ENCODE measurements at regions not wholly inside any gene's neighbourhood (a gene's known extent, or its start where the extent isn't known, plus 50 kb on each side); places are given as distances from the start of the nearest gene placed in this dataset.

DNA sequence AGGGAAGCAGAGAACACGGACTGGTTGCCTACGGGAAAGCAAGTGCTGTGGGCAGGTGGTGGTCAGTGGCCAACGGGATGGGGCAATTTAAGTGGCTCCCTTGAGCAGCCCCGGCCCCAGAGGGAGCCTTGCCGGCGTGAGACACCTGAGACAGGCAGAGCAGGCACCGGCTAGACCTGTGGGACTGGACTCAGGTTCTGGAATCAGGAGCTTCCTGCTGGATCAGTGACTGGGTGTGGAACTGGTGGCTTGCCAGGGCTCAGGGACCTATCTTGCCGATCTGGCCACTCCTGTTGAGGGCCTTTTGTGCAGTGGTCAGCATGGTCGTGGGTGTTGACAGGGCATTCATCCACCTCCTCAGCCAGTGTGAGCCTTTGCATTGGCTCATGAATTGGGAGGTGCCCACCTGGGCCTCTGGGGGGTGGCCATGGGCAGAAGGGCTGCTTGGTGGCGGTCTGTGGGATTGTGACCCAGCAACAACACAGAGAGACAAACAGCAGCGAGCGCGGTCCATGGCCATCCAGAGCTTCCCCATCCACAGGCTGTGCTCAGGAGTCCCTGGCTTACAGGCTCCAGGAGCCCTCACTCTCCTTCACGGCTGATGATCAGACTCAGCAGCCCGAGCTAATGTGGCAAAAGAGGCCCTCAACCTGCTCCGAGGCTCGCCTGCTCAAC is 85.4 kb upstream of the ZNF516 start:
- TF ChIP-seq, protein P1, sequence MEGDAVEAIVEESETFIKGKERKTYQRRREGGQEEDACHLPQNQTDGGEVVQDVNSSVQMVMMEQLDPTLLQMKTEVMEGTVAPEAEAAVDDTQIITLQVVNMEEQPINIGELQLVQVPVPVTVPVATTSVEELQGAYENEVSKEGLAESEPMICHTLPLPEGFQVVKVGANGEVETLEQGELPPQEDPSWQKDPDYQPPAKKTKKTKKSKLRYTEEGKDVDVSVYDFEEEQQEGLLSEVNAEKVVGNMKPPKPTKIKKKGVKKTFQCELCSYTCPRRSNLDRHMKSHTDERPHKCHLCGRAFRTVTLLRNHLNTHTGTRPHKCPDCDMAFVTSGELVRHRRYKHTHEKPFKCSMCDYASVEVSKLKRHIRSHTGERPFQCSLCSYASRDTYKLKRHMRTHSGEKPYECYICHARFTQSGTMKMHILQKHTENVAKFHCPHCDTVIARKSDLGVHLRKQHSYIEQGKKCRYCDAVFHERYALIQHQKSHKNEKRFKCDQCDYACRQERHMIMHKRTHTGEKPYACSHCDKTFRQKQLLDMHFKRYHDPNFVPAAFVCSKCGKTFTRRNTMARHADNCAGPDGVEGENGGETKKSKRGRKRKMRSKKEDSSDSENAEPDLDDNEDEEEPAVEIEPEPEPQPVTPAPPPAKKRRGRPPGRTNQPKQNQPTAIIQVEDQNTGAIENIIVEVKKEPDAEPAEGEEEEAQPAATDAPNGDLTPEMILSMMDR (IDR thresholded peaks at IDR 0.05; ENCODE audit: extremely low read depth, missing control alignments): no peak
- no peak for DNase-seq (ENCODE audit: low spot score)

DNA sequence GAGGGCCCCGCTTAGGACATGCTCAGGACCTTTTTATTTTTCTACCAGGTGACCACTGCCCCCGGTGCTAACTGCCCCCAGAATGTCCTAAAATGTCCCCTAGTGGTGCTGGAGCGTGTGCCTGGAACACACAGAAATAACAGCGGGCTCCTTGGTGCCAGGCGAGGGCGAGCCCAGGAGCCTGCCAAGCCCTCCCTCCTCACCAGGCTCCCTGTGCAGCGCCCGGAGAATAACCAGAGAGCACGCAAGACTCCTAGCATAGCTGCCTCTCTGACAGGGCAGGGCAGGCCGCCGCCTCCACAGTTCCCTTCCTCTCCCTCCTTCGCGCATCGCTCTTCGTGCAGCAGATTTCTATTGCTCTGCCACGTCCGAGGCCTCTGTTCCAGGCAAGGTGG is 84.3 kb upstream of the ZNF516 start:
- no peak for DNase-seq (ENCODE audit: low spot score)

DNA sequence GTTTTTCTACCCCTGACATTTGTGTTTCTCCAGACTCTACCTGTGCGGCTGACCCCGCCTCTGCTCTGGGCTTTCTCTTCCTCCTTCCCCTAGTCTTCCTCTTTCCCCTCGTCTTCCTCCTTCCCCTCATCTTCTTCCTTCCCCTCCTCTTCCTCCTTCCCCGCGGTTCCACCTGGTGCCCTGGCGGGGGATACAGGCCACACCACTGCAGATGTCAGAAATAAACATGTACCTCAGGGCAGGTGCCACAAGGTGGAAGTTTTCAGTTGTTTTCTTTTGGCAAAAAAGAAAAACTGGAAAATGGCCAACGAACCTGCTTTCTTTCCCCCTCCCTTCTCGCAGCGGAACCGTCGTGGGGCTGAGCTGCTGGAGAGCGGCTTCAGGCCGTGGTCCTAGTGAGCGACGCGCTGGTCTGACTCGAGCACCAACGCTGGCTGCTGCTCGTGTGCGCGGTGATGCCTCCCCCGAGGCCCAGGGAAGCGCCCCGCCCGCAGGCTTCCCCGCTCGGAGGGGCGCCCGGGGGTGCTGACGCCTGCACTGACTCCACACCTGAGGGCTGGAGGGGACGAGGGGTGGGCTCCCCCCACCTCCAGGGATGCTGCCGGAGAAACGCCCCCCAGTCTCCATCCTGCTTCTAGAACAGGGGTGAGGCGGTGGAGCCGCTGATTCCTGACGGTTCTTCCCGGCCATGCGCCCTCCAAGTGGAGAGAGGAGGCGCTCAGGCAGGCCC is 83.7 kb upstream of the ZNF516 start:
- TF ChIP-seq, protein P1 (IDR thresholded peaks at IDR 0.05; ENCODE audit: extremely low read depth, missing control alignments): no peak
- no peak for DNase-seq (ENCODE audit: low spot score)

More for the DNA sequence above, 84.3 kb upstream of the ZNF516 start:
- TF ChIP-seq, protein P1 (IDR thresholded peaks at IDR 0.05; ENCODE audit: extremely low read depth, missing control alignments): no peak

DNA sequence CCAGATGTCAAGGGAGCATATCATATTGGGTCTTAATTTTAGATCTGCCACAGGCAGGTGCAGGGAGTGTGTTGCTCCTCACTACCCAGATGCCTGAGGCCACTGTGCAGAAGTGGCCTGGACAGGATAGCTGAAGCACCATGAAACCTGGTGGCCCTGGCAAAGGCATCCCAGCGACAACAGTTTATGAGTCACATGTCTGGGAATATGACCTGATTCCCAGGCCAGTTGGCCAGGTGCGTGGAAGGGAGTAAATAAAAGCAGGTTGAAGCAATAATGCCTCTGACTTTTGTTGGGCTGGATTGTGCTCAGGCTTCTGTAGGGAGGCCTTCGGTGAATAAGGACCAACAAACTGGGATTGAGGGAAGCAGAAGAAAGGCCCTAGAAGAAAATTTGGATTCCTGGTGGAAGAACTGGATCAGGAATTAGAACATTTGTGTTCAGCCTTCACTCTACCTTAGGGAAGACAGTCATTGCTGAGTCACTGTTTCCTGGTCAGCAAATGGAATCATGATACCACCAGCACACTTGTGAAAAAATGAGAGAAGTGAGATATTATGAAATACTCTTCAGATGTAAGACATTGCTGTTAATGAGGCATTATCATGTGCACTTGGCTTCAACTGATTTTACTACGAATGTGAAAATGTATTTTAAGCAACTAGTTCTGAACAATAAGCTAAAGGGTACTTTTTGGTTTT is 78.4 kb upstream of the ZNF516 start:
- DNase-seq (ENCODE audit: low spot score): no peak
- TF ChIP-seq, protein P1 (IDR thresholded peaks at IDR 0.05; ENCODE audit: extremely low read depth, missing control alignments): no peak

DNA sequence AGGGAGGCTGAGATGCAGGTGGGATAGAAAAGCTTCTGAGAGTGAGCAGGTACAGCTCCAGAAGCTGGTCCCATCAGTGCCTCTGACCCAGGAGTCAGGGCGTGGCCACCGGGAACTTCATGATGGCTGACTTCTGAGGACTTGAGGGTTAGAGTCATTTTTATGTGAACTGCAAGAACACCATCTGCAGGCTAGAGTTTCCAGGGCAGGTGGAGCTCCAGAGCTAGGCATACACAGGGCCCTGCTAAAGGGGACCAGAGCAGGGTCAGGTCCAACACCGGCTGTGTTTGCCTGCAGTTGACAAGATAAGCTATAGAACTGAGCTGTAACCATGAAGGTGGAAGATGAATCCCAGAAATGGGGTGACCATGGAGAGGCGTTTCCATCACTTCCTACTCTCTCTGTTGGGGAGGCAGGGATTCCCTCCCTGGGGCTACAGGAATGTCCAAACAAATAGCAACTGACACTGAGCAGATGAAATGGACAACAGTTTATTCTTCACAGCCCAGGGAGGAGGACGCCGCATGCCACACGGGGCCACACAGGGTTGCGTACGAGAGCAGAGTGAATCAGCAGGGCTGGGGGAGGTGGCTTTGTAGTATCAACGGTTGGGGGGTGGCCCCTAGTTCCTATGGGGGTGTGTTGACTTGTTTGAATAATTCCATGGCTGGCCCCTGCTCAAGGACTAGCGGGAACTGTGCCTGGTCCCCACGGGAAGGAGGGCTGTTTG is 77.6 kb upstream of the ZNF516 start:
- no peak for DNase-seq (ENCODE audit: low spot score)
- TF ChIP-seq, protein P1 (IDR thresholded peaks at IDR 0.05; ENCODE audit: extremely low read depth, missing control alignments): no peak

DNA sequence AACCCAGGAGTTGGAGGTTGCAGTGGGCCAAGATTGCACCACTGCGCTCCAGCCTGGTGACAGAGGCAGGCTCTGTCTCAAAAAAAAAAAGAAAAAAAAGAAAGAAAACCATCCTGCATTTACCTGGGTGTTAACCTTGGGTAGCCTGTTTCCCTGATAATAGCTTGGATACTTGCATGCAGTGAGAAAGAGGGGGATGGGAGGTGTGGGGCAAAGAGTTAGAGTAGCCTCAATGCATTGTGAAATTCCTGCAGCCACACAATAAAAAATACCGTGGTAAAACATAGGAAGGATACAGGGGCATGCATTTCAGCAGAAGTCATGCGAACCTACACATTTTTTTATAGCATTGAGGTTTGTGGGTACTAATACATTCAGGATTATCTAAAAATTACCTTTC is 76.6 kb upstream of the ZNF516 start:
- TF ChIP-seq, protein P1 (IDR thresholded peaks at IDR 0.05; ENCODE audit: extremely low read depth, missing control alignments): no peak

More for the DNA sequence above, 76.6 kb upstream of the ZNF516 start:
- no peak for DNase-seq (ENCODE audit: low spot score)
